Mesothelial cell of epicardium (in vitro differentiated cells): ENCODE measurements at regions not wholly inside any gene's neighbourhood (a gene's known extent, or its start where the extent isn't known, plus 50 kb on each side); places are given as distances from the start of the nearest gene placed in this dataset.

ENCODE experiments used
- DNase-seq, 2 experiments: peaks; one replicate each; pipeline ENCODE4 v3.0.0; 2021; ENCODE audit warnings: low spot score in 2 of 2; ENCODE audit not compliant: unreplicated experiment in 2 of 2
- H3K27ac Mint-ChIP-seq: 2 replicates; pipeline ENCODE4 v1.8.0; 2021; ENCODE audit warnings: mixed read lengths
- H3K27me3 Mint-ChIP-seq: 2 replicates; pipeline ENCODE4 v1.8.0; 2021; ENCODE audit warnings: low read depth, mixed read lengths
- H3K36me3 Mint-ChIP-seq: 2 replicates; pipeline ENCODE4 v1.8.0; 2021; ENCODE audit warnings: mixed read lengths
- H3K4me1 Mint-ChIP-seq: 2 replicates; pipeline ENCODE4 v1.8.0; 2021; ENCODE audit warnings: mixed read lengths
- H3K4me3 Mint-ChIP-seq: 2 replicates; pipeline ENCODE4 v1.8.0; 2021; ENCODE audit warnings: mild to moderate bottlenecking, moderate library complexity, mixed read lengths
- H3K9me3 Mint-ChIP-seq: 2 replicates; pipeline ENCODE4 v1.8.0; 2021; ENCODE audit warnings: mixed read lengths
- CTCF ChIP-seq: fragments of 200-600 bp; sonication (generic); IDR thresholded peaks from one replicate; pipeline ENCODE4 v1.5.0; 2021; ENCODE audit warnings: antibody characterized with exemption; ENCODE audit not compliant: unreplicated experiment

- no peak for DNase-seq
Measured at GRCh38 chr16:22630242-22630641, 119.6 kb downstream of the NPIPB5 start.

GRCh38 chr16:22631264-22631663, 120.6 kb downstream of the NPIPB5 start:
- H3K4me1 Mint-ChIP-seq, result no peaks in the 10 kb centered on the region
- TF ChIP-seq CTCF, result no peak
- no peaks in the 10 kb centered on the region for H3K36me3 Mint-ChIP-seq
- no peak overlapping the region for H3K27ac Mint-ChIP-seq
- H3K4me3 Mint-ChIP-seq, result no peak overlapping the region
- H3K9me3 Mint-ChIP-seq, result no peaks in the 10 kb centered on the region
- peaks cover 21% of the 10 kb centered on the region for H3K27me3 Mint-ChIP-seq
- DNase-seq, result no peak

More at GRCh38 chr16:22630242-22630641, 119.6 kb downstream of the NPIPB5 start:
- H3K4me1 Mint-ChIP-seq, result no peaks in the 10 kb centered on the region
- no peaks in the 10 kb centered on the region for H3K9me3 Mint-ChIP-seq
- H3K36me3 Mint-ChIP-seq, result no peaks in the 10 kb centered on the region
- no peak for TF ChIP-seq CTCF
- H3K27ac Mint-ChIP-seq, result no peak overlapping the region
- no peak overlapping the region for H3K4me3 Mint-ChIP-seq
- peaks cover 15% of the 10 kb centered on the region for H3K27me3 Mint-ChIP-seq

GRCh38 chr16:22632606-22633005, 121.9 kb downstream of the NPIPB5 start:
- Mint-ChIP-seq H3K9me3 (no peaks in the 10 kb centered on the region), H3K36me3 (no peaks in the 10 kb centered on the region), H3K4me1 (no peaks in the 10 kb centered on the region), H3K4me3 (no peak overlapping the region), H3K27me3 (peaks cover 21% of the 10 kb centered on the region), H3K27ac (no peak overlapping the region)
- DNase-seq, result no peak
- TF ChIP-seq CTCF, result no peak

- Mint-ChIP-seq H3K36me3 (no peaks in the 10 kb centered on the region), H3K9me3 (no peaks in the 10 kb centered on the region), H3K4me3 (no peak overlapping the region), H3K4me1 (no peaks in the 10 kb centered on the region), H3K27me3 (peaks cover 21% of the 10 kb centered on the region), H3K27ac (no peak overlapping the region)
- no peak for TF ChIP-seq CTCF
- DNase-seq, result no peak
Measured at GRCh38 chr16:22633280-22633679, 122.6 kb downstream of the NPIPB5 start.

- Mint-ChIP-seq H3K4me1 (no peaks in the 10 kb centered on the region), H3K27me3 (peaks cover 21% of the 10 kb centered on the region), H3K27ac (no peak overlapping the region), H3K4me3 (no peak overlapping the region), H3K9me3 (no peaks in the 10 kb centered on the region), H3K36me3 (no peaks in the 10 kb centered on the region)
- TF ChIP-seq CTCF, result no peak
- DNase-seq, result no peak
Measured at GRCh38 chr16:22633799-22634198, 123.1 kb downstream of the NPIPB5 start.

- no peak overlapping the region for H3K27ac Mint-ChIP-seq
- peaks cover 21% of the 10 kb centered on the region for H3K27me3 Mint-ChIP-seq
- DNase-seq, result no peak
- H3K9me3 Mint-ChIP-seq, result no peaks in the 10 kb centered on the region
- no peak overlapping the region for H3K4me3 Mint-ChIP-seq
- no peak for TF ChIP-seq CTCF
- H3K36me3 Mint-ChIP-seq, result no peaks in the 10 kb centered on the region
- no peaks in the 10 kb centered on the region for H3K4me1 Mint-ChIP-seq
Measured at GRCh38 chr16:22634954-22635353, 124.3 kb downstream of the NPIPB5 start.
